C4-2B (cell line): ENCODE measurements at regions not wholly inside any gene's neighbourhood (a gene's known extent, or its start where the extent isn't known, plus 50 kb on each side); places are given as distances from the start of the nearest gene placed in this dataset.

Source experiments
- ZFX ChIP-seq: fragments of 450-650 bp; IDR thresholded peaks from 2 replicates; pipeline ENCODE4 v1.6.1; 2017
- TF ChIP-seq, protein P1 (sequence below): fragments of 450-650 bp; conservative IDR thresholded peaks from 2 replicates; pipeline ENCODE4 v1.5.1; 2017; ENCODE audit warnings: mild to moderate bottlenecking

- TF ChIP-seq, protein P1, sequence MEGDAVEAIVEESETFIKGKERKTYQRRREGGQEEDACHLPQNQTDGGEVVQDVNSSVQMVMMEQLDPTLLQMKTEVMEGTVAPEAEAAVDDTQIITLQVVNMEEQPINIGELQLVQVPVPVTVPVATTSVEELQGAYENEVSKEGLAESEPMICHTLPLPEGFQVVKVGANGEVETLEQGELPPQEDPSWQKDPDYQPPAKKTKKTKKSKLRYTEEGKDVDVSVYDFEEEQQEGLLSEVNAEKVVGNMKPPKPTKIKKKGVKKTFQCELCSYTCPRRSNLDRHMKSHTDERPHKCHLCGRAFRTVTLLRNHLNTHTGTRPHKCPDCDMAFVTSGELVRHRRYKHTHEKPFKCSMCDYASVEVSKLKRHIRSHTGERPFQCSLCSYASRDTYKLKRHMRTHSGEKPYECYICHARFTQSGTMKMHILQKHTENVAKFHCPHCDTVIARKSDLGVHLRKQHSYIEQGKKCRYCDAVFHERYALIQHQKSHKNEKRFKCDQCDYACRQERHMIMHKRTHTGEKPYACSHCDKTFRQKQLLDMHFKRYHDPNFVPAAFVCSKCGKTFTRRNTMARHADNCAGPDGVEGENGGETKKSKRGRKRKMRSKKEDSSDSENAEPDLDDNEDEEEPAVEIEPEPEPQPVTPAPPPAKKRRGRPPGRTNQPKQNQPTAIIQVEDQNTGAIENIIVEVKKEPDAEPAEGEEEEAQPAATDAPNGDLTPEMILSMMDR, result no peak
- no peak for TF ChIP-seq ZFX
Measured at GRCh38 chr11:92346220-92346619, 121.6 kb downstream of the FAT3 start.
